Transverse colon (tissue), 4 donors: ENCODE measurements at regions not wholly inside any gene's neighbourhood (a gene's known extent, or its start where the extent isn't known, plus 50 kb on each side); places are given as distances from the start of the nearest gene placed in this dataset.

Source experiments
- DNase-seq: peaks from one replicate; pipeline ENCODE4 v3.0.0-alpha.2; 2019
- H3K27ac ChIP-seq, 4 donors: fragments of 200-600 bp; sonication (generic); 2 replicates each; pipeline ENCODE4 v1.5.1; 2016 to 2018; ENCODE audit warnings: inconsistent platforms in 4 of 4
- H3K27me3 ChIP-seq: fragments of 200-600 bp; sonication (generic); 2 replicates; pipeline ENCODE4 v1.5.1; 2017; ENCODE audit warnings: inconsistent platforms
- H3K36me3 ChIP-seq, 4 donors: fragments of 200-600 bp; sonication (generic); 2 replicates each; pipeline ENCODE4 v1.5.1; 2017 to 2019; ENCODE audit warnings: inconsistent platforms in 4 of 4
- H3K4me1 ChIP-seq, 4 donors: fragments of 200-600 bp; sonication (generic); 2 replicates each; pipeline ENCODE4 v1.5.1; 2017 to 2020; ENCODE audit warnings: inconsistent platforms in 4 of 4
- H3K4me3 ChIP-seq, 4 donors: fragments of 200-600 bp; sonication (generic); 1 replicate in 1 of 4; 2 replicates in 3 of 4; pipeline versions ENCODE4 v1.5.1 to v1.6.1; 2017 to 2019; ENCODE audit warnings: inconsistent platforms in 4 of 4
- H3K9me3 ChIP-seq, 2 donors: fragments of 200-600 bp; sonication (generic); 2 replicates each; pipeline ENCODE4 v1.5.1; 2017 to 2019; ENCODE audit warnings: inconsistent platforms in 2 of 2
- EP300 ChIP-seq: sonication (generic); formaldehyde crosslinking; IDR thresholded peaks from one replicate; pipeline ENCODE4 v1.6.1; 2017; ENCODE audit warnings: antibody characterized with exemption, low read depth
- POLR2A ChIP-seq: fragments of 450-650 bp; IDR thresholded peaks from one replicate; pipeline ENCODE4 v1.6.1; 2016; ENCODE audit warnings: antibody characterized with exemption, mild to moderate bottlenecking, moderate library complexity
- POLR2AphosphoS5 ChIP-seq, 3 donors: sonication (generic); formaldehyde crosslinking; IDR thresholded peaks; one replicate each; pipeline ENCODE4 v1.6.1; 2016; ENCODE audit warnings: antibody characterized with exemption in 3 of 3
- WGBS, 2 donors: methylation state at CpG; one replicate each; pipeline ENCODE4 v1.1.5; 2018; ENCODE audit warnings: low coverage in 1 of 2; 5-methylcytosine and 5-hydroxymethylcytosine counted together
- in situ Hi-C, 4 donors: fragments of 200-750 bp; cut with MboI; loops; one replicate each; pipeline versions ENCODE4 v1.15.0 to v1.15.1; 2017; ENCODE audit warnings: low sequenced_read_pairs in 3 of 4, low pct_ligation_motif_present in 1 of 4, low pct_unique_long_range_greater_than_20kb in 1 of 4
- intact Hi-C: fragments of 100-400 bp; cut with DNase I; formaldehyde crosslinking; loops from one replicate; pipeline ENCODE4 v1.15.1; 2023; ENCODE audit warnings: low total_unique reads
- TF ChIP-seq, protein P1 (sequence below), 5 experiments: fragments of 200-600 bp in 3 of 5; fragments of 450-650 bp in 2 of 5; sonication (generic) in 3 of 5; IDR thresholded peaks; 1 replicate in 2 of 5; 2 replicates in 3 of 5; pipeline ENCODE4 v1.5.1; 2016 to 2017; ENCODE audit warnings: antibody characterized with exemption in 5 of 5, inconsistent platforms in 3 of 5, mild to moderate bottlenecking in 2 of 5, moderate library complexity in 1 of 5

DNA sequence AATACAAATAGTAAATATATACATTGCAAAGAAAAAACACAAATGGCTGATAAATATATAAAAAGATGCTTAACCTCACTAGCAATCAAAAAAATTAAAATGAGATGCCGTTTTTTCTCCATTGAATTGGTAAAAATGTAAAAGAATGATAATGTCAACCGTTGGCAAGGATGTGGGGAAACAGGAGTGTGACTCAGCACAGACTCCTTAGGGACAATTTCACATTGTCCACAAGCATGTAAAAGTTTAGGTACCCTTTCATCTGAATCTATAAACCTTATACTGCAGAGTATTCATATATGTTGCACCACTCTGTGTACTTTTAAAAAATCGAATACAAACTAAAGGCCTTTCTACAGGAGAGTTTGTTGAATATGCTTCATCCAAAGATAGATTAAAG is 143.1 kb upstream of the RREB1 start:
- 63 to 71% methylated on average over 3 of the region's 3 CpGs for WGBS, 2 donors
- no peak for TF ChIP-seq EP300
- no peak for TF ChIP-seq POLR2AphosphoS5 (IDR thresholded peaks at IDR 0.05)
- TF ChIP-seq POLR2A = no peak
- TF ChIP-seq, protein P1, sequence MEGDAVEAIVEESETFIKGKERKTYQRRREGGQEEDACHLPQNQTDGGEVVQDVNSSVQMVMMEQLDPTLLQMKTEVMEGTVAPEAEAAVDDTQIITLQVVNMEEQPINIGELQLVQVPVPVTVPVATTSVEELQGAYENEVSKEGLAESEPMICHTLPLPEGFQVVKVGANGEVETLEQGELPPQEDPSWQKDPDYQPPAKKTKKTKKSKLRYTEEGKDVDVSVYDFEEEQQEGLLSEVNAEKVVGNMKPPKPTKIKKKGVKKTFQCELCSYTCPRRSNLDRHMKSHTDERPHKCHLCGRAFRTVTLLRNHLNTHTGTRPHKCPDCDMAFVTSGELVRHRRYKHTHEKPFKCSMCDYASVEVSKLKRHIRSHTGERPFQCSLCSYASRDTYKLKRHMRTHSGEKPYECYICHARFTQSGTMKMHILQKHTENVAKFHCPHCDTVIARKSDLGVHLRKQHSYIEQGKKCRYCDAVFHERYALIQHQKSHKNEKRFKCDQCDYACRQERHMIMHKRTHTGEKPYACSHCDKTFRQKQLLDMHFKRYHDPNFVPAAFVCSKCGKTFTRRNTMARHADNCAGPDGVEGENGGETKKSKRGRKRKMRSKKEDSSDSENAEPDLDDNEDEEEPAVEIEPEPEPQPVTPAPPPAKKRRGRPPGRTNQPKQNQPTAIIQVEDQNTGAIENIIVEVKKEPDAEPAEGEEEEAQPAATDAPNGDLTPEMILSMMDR (IDR thresholded peaks at IDR 0.05) = no peak
- H3K36me3 ChIP-seq = no peaks in the 10 kb centered on the region

DNA sequence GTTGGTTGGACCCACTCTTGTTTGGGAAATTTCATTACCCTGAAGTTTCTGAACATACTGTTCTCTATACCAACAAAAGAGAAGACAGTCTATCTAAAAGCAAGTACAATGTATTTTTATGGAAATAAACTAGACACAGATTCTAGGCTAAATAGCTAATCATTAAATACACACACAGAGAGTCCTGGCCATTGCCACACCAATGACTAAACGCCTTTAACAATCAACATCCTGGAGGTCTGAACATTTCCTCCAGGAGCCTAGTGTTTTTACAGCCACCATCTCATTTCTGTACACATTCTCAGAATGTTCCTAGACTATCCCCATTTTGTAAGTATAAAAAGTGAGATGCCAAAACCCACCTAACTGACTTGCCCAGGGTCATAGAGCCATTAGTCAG is 141.6 kb upstream of the RREB1 start:
- peak overlapping the region in 1 of 4 donors; percentile 8 for H3K27ac ChIP-seq
- DNase-seq = no peak
- no peak for TF ChIP-seq POLR2AphosphoS5 (IDR thresholded peaks at IDR 0.05)
- TF ChIP-seq, protein P1 (IDR thresholded peaks at IDR 0.05) = no peak
- H3K4me1 ChIP-seq = peaks cover 0 to 22% (median 8%) of the 10 kb centered on the region in 4 donors
- intact Hi-C loops = no loop called here
- 55% methylated on average over 1 of the region's 1 CpG; no CpG with 5 or more reads in 1 of the 2 donors for WGBS, 2 donors
- H3K9me3 ChIP-seq = no peaks in the 10 kb centered on the region
- no peak overlapping the region for H3K4me3 ChIP-seq
- no peaks in the 10 kb centered on the region for H3K36me3 ChIP-seq
- H3K27me3 ChIP-seq = no peaks in the 10 kb centered on the region
- in situ Hi-C loops = no loop called here

More for the DNA sequence above, 143.1 kb upstream of the RREB1 start:
- in situ Hi-C loops = no loop called here
- H3K9me3 ChIP-seq = no peaks in the 10 kb centered on the region
- H3K4me1 ChIP-seq = peaks cover 0 to 16% (median 4%) of the 10 kb centered on the region in 4 donors
- H3K4me3 ChIP-seq = no peak overlapping the region
- no peak overlapping the region for H3K27ac ChIP-seq
- no peak for DNase-seq
- intact Hi-C loops = no loop called here
- no peaks in the 10 kb centered on the region for H3K27me3 ChIP-seq

GRCh38 chr6:6966569-6966968 is 141.2 kb upstream of the RREB1 start:
- TF ChIP-seq EP300 (no peak), POLR2A (no peak), POLR2AphosphoS5 (IDR thresholded peaks at IDR 0.05) (no peak)
- TF ChIP-seq, protein P1 (IDR thresholded peaks at IDR 0.05) = no peak
- WGBS, 2 donors = 78 to 92% methylated on average over 1 to 4 of the region's 4 CpGs
- DNase-seq = no peak
- H3K9me3 ChIP-seq = no peaks in the 10 kb centered on the region
- H3K36me3 ChIP-seq = no peaks in the 10 kb centered on the region
- H3K4me1 ChIP-seq = peaks cover 0 to 22% (median 8%) of the 10 kb centered on the region in 4 donors
- in situ Hi-C loops (no loop called here), intact Hi-C loops (no loop called here)
- H3K27ac ChIP-seq = peak overlapping the region in 1 of 4 donors; percentile 8
- no peaks in the 10 kb centered on the region for H3K27me3 ChIP-seq
- H3K4me3 ChIP-seq = no peak overlapping the region

GRCh38 chr6:6968357-6968730 is 139.4 kb upstream of the RREB1 start:
- H3K36me3 ChIP-seq = no peaks in the 10 kb centered on the region
- intact Hi-C loops (no loop called here), in situ Hi-C loops (no loop called here)
- H3K27me3 ChIP-seq = no peaks in the 10 kb centered on the region
- peak overlapping the region in 2 of 4 donors; percentile 75 to 80 for H3K27ac ChIP-seq
- no peak overlapping the region for H3K4me3 ChIP-seq
- 80 to 81% methylated on average over 2 to 3 of the region's 3 CpGs for WGBS, 2 donors
- TF ChIP-seq, protein P1 (IDR thresholded peaks at IDR 0.05) = no peak
- TF ChIP-seq POLR2A (no peak), EP300 (no peak), POLR2AphosphoS5 (IDR thresholded peaks at IDR 0.05) (no peak)
- H3K4me1 ChIP-seq = peaks cover 0 to 22% (median 8%) of the 10 kb centered on the region in 4 donors
- no peak for DNase-seq
- no peaks in the 10 kb centered on the region for H3K9me3 ChIP-seq
